IMR-90 (cell line): ENCODE measurements at regions not wholly inside any gene's neighbourhood (a gene's known extent, or its start where the extent isn't known, plus 50 kb on each side); places are given as distances from the start of the nearest gene placed in this dataset.

ENCODE experiments used
- POLR2A ChIP-seq: IDR thresholded peaks from 2 replicates; pipeline ENCODE4 v1.6.1; 2012; ENCODE audit warnings: mild to moderate bottlenecking, low read depth, low read length
- TF ChIP-seq, protein P1 (sequence below): fragments of 150-350 bp; IDR thresholded peaks from 2 replicates; pipeline ENCODE4 v1.6.1; 2016; ENCODE audit warnings: low read depth, mild to moderate bottlenecking, low read length, moderate library complexity, borderline replicate concordance
- TF ChIP-seq, protein P2 (sequence below): conservative IDR thresholded peaks from 2 replicates; pipeline ENCODE4 v1.5.1; 2012; ENCODE audit warnings: mild to moderate bottlenecking, low read depth, low read length, improper control_type of control experiment
- TF ChIP-seq, protein P3 (sequence below): fragments of 150-350 bp; IDR thresholded peaks from 2 replicates; pipeline ENCODE4 v1.6.1; 2017; ENCODE audit warnings: mild to moderate bottlenecking, antibody characterized with exemption, low read length, low read depth

DNA sequence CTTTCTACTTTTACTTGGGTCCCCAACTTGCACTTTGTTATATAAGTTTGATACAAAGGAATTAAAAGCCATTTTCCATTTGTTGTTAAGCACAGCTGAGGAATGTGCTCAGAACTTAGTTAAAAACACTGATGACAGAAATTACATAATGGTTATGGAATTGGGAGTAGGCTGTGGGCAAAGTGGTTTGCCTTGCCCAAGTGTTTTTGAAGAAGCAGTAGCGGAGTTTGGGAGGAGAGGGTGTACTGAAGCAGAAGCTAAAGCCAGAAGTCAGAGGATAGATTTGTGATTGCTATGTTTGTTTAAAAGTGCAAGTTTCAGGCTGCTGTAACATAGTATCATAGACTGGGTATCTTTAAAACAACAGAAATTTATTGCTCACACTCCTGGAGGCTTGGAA is 391.8 kb downstream of the DUSP10 start:
- TF ChIP-seq, protein P1, sequence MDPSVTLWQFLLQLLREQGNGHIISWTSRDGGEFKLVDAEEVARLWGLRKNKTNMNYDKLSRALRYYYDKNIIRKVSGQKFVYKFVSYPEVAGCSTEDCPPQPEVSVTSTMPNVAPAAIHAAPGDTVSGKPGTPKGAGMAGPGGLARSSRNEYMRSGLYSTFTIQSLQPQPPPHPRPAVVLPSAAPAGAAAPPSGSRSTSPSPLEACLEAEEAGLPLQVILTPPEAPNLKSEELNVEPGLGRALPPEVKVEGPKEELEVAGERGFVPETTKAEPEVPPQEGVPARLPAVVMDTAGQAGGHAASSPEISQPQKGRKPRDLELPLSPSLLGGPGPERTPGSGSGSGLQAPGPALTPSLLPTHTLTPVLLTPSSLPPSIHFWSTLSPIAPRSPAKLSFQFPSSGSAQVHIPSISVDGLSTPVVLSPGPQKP = no peak
- TF ChIP-seq, protein P2, sequence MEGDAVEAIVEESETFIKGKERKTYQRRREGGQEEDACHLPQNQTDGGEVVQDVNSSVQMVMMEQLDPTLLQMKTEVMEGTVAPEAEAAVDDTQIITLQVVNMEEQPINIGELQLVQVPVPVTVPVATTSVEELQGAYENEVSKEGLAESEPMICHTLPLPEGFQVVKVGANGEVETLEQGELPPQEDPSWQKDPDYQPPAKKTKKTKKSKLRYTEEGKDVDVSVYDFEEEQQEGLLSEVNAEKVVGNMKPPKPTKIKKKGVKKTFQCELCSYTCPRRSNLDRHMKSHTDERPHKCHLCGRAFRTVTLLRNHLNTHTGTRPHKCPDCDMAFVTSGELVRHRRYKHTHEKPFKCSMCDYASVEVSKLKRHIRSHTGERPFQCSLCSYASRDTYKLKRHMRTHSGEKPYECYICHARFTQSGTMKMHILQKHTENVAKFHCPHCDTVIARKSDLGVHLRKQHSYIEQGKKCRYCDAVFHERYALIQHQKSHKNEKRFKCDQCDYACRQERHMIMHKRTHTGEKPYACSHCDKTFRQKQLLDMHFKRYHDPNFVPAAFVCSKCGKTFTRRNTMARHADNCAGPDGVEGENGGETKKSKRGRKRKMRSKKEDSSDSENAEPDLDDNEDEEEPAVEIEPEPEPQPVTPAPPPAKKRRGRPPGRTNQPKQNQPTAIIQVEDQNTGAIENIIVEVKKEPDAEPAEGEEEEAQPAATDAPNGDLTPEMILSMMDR = no peak
- TF ChIP-seq POLR2A = no peak
- TF ChIP-seq, protein P3, sequence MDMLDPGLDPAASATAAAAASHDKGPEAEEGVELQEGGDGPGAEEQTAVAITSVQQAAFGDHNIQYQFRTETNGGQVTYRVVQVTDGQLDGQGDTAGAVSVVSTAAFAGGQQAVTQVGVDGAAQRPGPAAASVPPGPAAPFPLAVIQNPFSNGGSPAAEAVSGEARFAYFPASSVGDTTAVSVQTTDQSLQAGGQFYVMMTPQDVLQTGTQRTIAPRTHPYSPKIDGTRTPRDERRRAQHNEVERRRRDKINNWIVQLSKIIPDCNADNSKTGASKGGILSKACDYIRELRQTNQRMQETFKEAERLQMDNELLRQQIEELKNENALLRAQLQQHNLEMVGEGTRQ = no peak
